ENCODE measurements at regions not wholly inside any gene's neighbourhood (a gene's known extent, or its start where the extent isn't known, plus 50 kb on each side); places are given as distances from the start of the nearest gene placed in this dataset.

GRCh38 chr7:66421830-66422475 is 206.7 kb upstream of the KCTD7 start:
- no peaks in the 10 kb centered on the region for H3K9me1 ChIP-seq (ENCODE audit: control insufficient read depth, extremely low read depth, insufficient read depth, low read length)
- peaks cover 0 to 2% of the 10 kb centered on the region in 2 experiments for H3K36me3 ChIP-seq (ENCODE audit: control insufficient read depth in 2 of 2, extremely low read depth in 1 of 2, insufficient read depth in 2 of 2, low read length in 2 of 2)
- dilution Hi-C loops (cut with MboI; ENCODE audit: extremely low pct_ligation_motif_present, low sequenced_read_pairs), result no loop called here
- no peaks in the 10 kb centered on the region for H3K9me3 ChIP-seq (ENCODE audit: control insufficient read depth, low read depth, low read length)
- H3K27me3 ChIP-seq (ENCODE audit: control insufficient read depth, extremely low read depth, insufficient read depth, low read length), result no peaks in the 10 kb centered on the region
- H3K9ac ChIP-seq (ENCODE audit: control insufficient read depth, extremely low read depth, insufficient read depth, low read length), result no peak overlapping the region
- H3K27ac ChIP-seq (ENCODE audit: control insufficient read depth, insufficient read depth, low read length), result no peak overlapping the region
- FAIRE-seq, result no peak
- no peak overlapping the region for H2AFZ ChIP-seq (ENCODE audit: control insufficient read depth, low read length)
- DNase-seq (ENCODE audit: low read depth, low spot score), result no peak
- TF ChIP-seq EZH2 (IDR thresholded peaks at IDR 0.05; ENCODE audit: low read length) (no peak), CTCF (optimal IDR thresholded peaks at IDR 0.05 in 1 of 3, IDR thresholded peaks at IDR 0.05 in 1 of 3, conservative IDR thresholded peaks at IDR 0.05 in 1 of 3; ENCODE audit: extremely low read depth in 1 of 3, insufficient read depth in 2 of 3, low read length in 3 of 3) (no peak)
- H3K4me2 ChIP-seq (ENCODE audit: control insufficient read depth, extremely low read depth, insufficient read depth, low read depth, low read length), result no peak overlapping the region
- no peak overlapping the region for H3K4me3 ChIP-seq (ENCODE audit: control insufficient read depth in 2 of 3, extremely low read depth in 1 of 3, insufficient read depth in 2 of 3, low read depth in 1 of 3, low read length in 3 of 3)
- no peaks in the 10 kb centered on the region for H3K79me2 ChIP-seq (ENCODE audit: control insufficient read depth, insufficient read depth, low read length)
- H4K20me1 ChIP-seq (ENCODE audit: control insufficient read depth, extremely low read depth, insufficient read depth, low read length), result no peaks in the 10 kb centered on the region
- no peaks in the 10 kb centered on the region for H3K4me1 ChIP-seq (ENCODE audit: control insufficient read depth, extremely low read depth, insufficient read depth, low read length)

GRCh38 chr7:66423729-66424128 is 205.0 kb upstream of the KCTD7 start:
- FAIRE-seq (no peak), DNase-seq (ENCODE audit: low read depth, low spot score) (no peak)
- Histone ChIP-seq H3K27ac (ENCODE audit: control insufficient read depth, insufficient read depth, low read length) (no peak overlapping the region), H3K4me1 (ENCODE audit: control insufficient read depth, extremely low read depth, insufficient read depth, low read length) (no peaks in the 10 kb centered on the region), H3K9ac (ENCODE audit: control insufficient read depth, extremely low read depth, insufficient read depth, low read length) (no peak overlapping the region), H3K4me3 (ENCODE audit: control insufficient read depth in 2 of 3, extremely low read depth in 1 of 3, insufficient read depth in 2 of 3, low read depth in 1 of 3, low read length in 3 of 3) (no peak overlapping the region), H3K9me1 (ENCODE audit: control insufficient read depth, extremely low read depth, insufficient read depth, low read length) (no peaks in the 10 kb centered on the region), H2AFZ (ENCODE audit: control insufficient read depth, low read length) (no peak overlapping the region), H3K79me2 (ENCODE audit: control insufficient read depth, insufficient read depth, low read length) (no peaks in the 10 kb centered on the region), H3K4me2 (ENCODE audit: control insufficient read depth, extremely low read depth, insufficient read depth, low read depth, low read length) (no peak overlapping the region), H3K9me3 (ENCODE audit: control insufficient read depth, low read depth, low read length) (no peaks in the 10 kb centered on the region), H4K20me1 (ENCODE audit: control insufficient read depth, extremely low read depth, insufficient read depth, low read length) (no peaks in the 10 kb centered on the region), H3K27me3 (ENCODE audit: control insufficient read depth, extremely low read depth, insufficient read depth, low read length) (no peaks in the 10 kb centered on the region), H3K36me3 (ENCODE audit: control insufficient read depth in 2 of 2, extremely low read depth in 1 of 2, insufficient read depth in 2 of 2, low read length in 2 of 2) (peaks cover 0 to 2% of the 10 kb centered on the region in 2 experiments)
- no peak for TF ChIP-seq EZH2 (IDR thresholded peaks at IDR 0.05; ENCODE audit: low read length)
- no peak for TF ChIP-seq CTCF (optimal IDR thresholded peaks at IDR 0.05 in 1 of 3, IDR thresholded peaks at IDR 0.05 in 1 of 3, conservative IDR thresholded peaks at IDR 0.05 in 1 of 3; ENCODE audit: extremely low read depth in 1 of 3, insufficient read depth in 2 of 3, low read length in 3 of 3)
- dilution Hi-C loops (cut with MboI; ENCODE audit: extremely low pct_ligation_motif_present, low sequenced_read_pairs), result no loop called here
